Upper lobe of right lung (tissue), 1 donor: ENCODE measurements at regions not wholly inside any gene's neighbourhood (a gene's known extent, or its start where the extent isn't known, plus 50 kb on each side); places are given as distances from the start of the nearest gene placed in this dataset.

Experiments
- ATAC-seq: fragments of 200-7000 bp; cut with Tn5 transposase; one replicate; pipeline ENCODE4 v1.9.1; 2020; ENCODE audit warnings: mild to moderate bottlenecking, moderate library complexity
- DNase-seq: peaks from one replicate; pipeline ENCODE4 v3.0.0-alpha.2; 2020
- H3K27ac ChIP-seq: fragments of 200-600 bp; one replicate; pipeline ENCODE4 v1.8.0; 2022
- H3K27me3 ChIP-seq: fragments of 200-600 bp; one replicate; pipeline ENCODE4 v1.8.0; 2022; ENCODE audit warnings: mild to moderate bottlenecking
- H3K36me3 ChIP-seq: fragments of 200-600 bp; one replicate; pipeline ENCODE4 v1.8.0; 2022
- H3K4me1 ChIP-seq: fragments of 200-600 bp; one replicate; pipeline ENCODE4 v1.8.0; 2022
- H3K4me3 ChIP-seq: fragments of 200-600 bp; one replicate; pipeline ENCODE4 v1.8.0; 2022; ENCODE audit warnings: mild to moderate bottlenecking
- H3K9me3 ChIP-seq: fragments of 200-600 bp; one replicate; pipeline ENCODE4 v1.8.0; 2022
- CTCF ChIP-seq: fragments of 200-600 bp; IDR thresholded peaks from one replicate; pipeline ENCODE4 v1.8.0; 2022; ENCODE audit warnings: antibody characterized with exemption
- intact Hi-C: fragments of 100-400 bp; cut with DNase I; formaldehyde crosslinking; loops from one replicate; pipeline ENCODE4 v1.11.0; 2022
- donor health status: DM: no; HTN: yes; CAD: no; lungs with severe emphysema.

- TF ChIP-seq CTCF, result no peak
- Histone ChIP-seq H3K4me3 (no peak overlapping the region), H3K4me1 (peaks cover 9% of the 10 kb centered on the region), H3K27ac (no peak overlapping the region), H3K36me3 (no peaks in the 10 kb centered on the region), H3K9me3 (no peaks in the 10 kb centered on the region), H3K27me3 (no peaks in the 10 kb centered on the region)
- intact Hi-C loops, result no loop called here
- DNase-seq (no peak), ATAC-seq (no peak)
Observed at GRCh38 chr1:5754817-5755551, 237.2 kb downstream of the NPHP4 start.

GRCh38 chr1:5753549-5754421, 238.4 kb downstream of the NPHP4 start:
- no peak overlapping the region for H3K4me3 ChIP-seq
- no peaks in the 10 kb centered on the region for H3K27me3 ChIP-seq
- no peaks in the 10 kb centered on the region for H3K9me3 ChIP-seq
- no peak for DNase-seq
- peaks cover 9% of the 10 kb centered on the region for H3K4me1 ChIP-seq
- no peaks in the 10 kb centered on the region for H3K36me3 ChIP-seq
- intact Hi-C loops, result no loop called here
- H3K27ac ChIP-seq, result no peak overlapping the region
- TF ChIP-seq CTCF, result no peak
- no peak for ATAC-seq

- no peaks in the 10 kb centered on the region for H3K36me3 ChIP-seq
- peak; percentile 60 for DNase-seq
- no peak for TF ChIP-seq CTCF
- intact Hi-C loops, result no loop called here
- no peak overlapping the region for H3K27ac ChIP-seq
- no peak for ATAC-seq
- no peaks in the 10 kb centered on the region for H3K9me3 ChIP-seq
- no peak overlapping the region for H3K4me3 ChIP-seq
- H3K27me3 ChIP-seq, result no peaks in the 10 kb centered on the region
- H3K4me1 ChIP-seq, result peaks cover 9% of the 10 kb centered on the region
Observed at GRCh38 chr1:5752746-5753548, 239.3 kb downstream of the NPHP4 start.

GRCh38 chr1:5751833-5752745, 240.1 kb downstream of the NPHP4 start:
- no peak for TF ChIP-seq CTCF
- DNase-seq (no peak), ATAC-seq (peak; percentile 59)
- Histone ChIP-seq H3K9me3 (no peaks in the 10 kb centered on the region), H3K27ac (no peak overlapping the region), H3K36me3 (no peaks in the 10 kb centered on the region), H3K4me3 (no peak overlapping the region), H3K27me3 (no peaks in the 10 kb centered on the region), H3K4me1 (peaks cover 9% of the 10 kb centered on the region)
- intact Hi-C loops, result no loop called here

GRCh38 chr1:5751163-5751540, 241.1 kb downstream of the NPHP4 start:
- ATAC-seq (no peak), DNase-seq (peak; percentile 47)
- no peak overlapping the region for H3K27ac ChIP-seq
- TF ChIP-seq CTCF, result no peak
- H3K36me3 ChIP-seq, result no peaks in the 10 kb centered on the region
- no peaks in the 10 kb centered on the region for H3K27me3 ChIP-seq
- no peaks in the 10 kb centered on the region for H3K9me3 ChIP-seq
- intact Hi-C loops, result no loop called here
- no peak overlapping the region for H3K4me3 ChIP-seq
- peaks cover 9% of the 10 kb centered on the region for H3K4me1 ChIP-seq
